Thoracic aorta (tissue), 2 donors: ENCODE measurements at regions not wholly inside any gene's neighbourhood (a gene's known extent, or its start where the extent isn't known, plus 50 kb on each side); places are given as distances from the start of the nearest gene placed in this dataset.

ENCODE experiments used
- ATAC-seq: fragments of 150-250 bp; one replicate; pipeline ENCODE4 v1.8.0; 2017; ENCODE audit warnings: low read depth; ENCODE audit not compliant: insufficient number of reproducible peaks, low FRiP score
- DNase-seq: peaks from one replicate; pipeline ENCODE4 v3.0.0-alpha.2; 2020; ENCODE audit warnings: low spot score
- H3K27ac ChIP-seq, 2 donors: fragments of 200-600 bp; sonication (generic); 1 replicate in 1 of 2; 2 replicates in 1 of 2; pipeline ENCODE4 v1.5.1; 2016; ENCODE audit warnings: mild to moderate bottlenecking in 2 of 2, moderate library complexity in 2 of 2
- H3K27me3 ChIP-seq: fragments of 200-600 bp; sonication (generic); replicated peaks from 2 replicates; pipeline ENCODE4 v1.6.0; 2016; ENCODE audit warnings: mild to moderate bottlenecking; ENCODE audit not compliant: insufficient read depth
- H3K36me3 ChIP-seq: fragments of 200-600 bp; sonication (generic); one replicate; pipeline ENCODE4 v1.5.1; 2016
- H3K4me1 ChIP-seq, 2 donors: fragments of 200-600 bp; sonication (generic); 1 replicate in 1 of 2; 2 replicates in 1 of 2; pipeline versions ENCODE4 v1.5.1 to v1.6.0; 2016; ENCODE audit warnings: low read depth in 2 of 2, mild to moderate bottlenecking in 1 of 2; ENCODE audit not compliant: control insufficient read depth in 1 of 2
- H3K4me3 ChIP-seq: fragments of 200-600 bp; sonication (generic); 2 replicates; pipeline ENCODE4 v1.5.1; 2016; ENCODE audit warnings: mild to moderate bottlenecking
- H3K9me3 ChIP-seq: fragments of 200-600 bp; sonication (generic); 2 replicates; pipeline ENCODE4 v1.5.1; 2016
- TF ChIP-seq, protein P1 (sequence below): fragments of 200-600 bp; sonication (generic); IDR thresholded peaks from one replicate; pipeline ENCODE4 v1.5.1; 2019; ENCODE audit warnings: antibody characterized with exemption

DNA sequence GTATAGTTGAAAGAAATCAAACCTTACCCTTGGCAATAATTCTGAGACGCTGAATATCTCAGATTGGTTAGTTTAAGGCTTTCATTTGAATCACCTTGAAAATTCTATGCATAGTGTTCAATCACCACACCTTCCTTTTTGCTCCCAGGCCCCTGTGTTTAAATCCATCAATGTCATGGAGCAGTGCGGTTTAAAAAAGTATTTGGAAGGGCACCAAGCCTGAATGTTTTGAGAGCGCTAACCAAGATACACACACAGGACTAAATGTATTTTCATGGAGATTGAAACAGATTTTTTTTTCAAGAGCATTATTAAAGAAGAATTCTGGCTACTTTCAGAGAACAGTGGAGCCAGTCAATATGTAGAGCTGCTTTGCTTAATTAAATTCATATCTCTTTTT lies 195.7 kb downstream of the CENPW start:
- H3K27me3 ChIP-seq: no peaks in the 10 kb centered on the region
- no peak overlapping the region for H3K4me3 ChIP-seq
- no peaks in the 10 kb centered on the region for H3K9me3 ChIP-seq
- no peak for DNase-seq
- peaks cover 0 to 7% of the 10 kb centered on the region in 2 donors for H3K4me1 ChIP-seq
- no peak overlapping the region for H3K27ac ChIP-seq
- ATAC-seq: no peak
- TF ChIP-seq, protein P1, sequence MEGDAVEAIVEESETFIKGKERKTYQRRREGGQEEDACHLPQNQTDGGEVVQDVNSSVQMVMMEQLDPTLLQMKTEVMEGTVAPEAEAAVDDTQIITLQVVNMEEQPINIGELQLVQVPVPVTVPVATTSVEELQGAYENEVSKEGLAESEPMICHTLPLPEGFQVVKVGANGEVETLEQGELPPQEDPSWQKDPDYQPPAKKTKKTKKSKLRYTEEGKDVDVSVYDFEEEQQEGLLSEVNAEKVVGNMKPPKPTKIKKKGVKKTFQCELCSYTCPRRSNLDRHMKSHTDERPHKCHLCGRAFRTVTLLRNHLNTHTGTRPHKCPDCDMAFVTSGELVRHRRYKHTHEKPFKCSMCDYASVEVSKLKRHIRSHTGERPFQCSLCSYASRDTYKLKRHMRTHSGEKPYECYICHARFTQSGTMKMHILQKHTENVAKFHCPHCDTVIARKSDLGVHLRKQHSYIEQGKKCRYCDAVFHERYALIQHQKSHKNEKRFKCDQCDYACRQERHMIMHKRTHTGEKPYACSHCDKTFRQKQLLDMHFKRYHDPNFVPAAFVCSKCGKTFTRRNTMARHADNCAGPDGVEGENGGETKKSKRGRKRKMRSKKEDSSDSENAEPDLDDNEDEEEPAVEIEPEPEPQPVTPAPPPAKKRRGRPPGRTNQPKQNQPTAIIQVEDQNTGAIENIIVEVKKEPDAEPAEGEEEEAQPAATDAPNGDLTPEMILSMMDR: no peak
- H3K36me3 ChIP-seq: no peaks in the 10 kb centered on the region

DNA sequence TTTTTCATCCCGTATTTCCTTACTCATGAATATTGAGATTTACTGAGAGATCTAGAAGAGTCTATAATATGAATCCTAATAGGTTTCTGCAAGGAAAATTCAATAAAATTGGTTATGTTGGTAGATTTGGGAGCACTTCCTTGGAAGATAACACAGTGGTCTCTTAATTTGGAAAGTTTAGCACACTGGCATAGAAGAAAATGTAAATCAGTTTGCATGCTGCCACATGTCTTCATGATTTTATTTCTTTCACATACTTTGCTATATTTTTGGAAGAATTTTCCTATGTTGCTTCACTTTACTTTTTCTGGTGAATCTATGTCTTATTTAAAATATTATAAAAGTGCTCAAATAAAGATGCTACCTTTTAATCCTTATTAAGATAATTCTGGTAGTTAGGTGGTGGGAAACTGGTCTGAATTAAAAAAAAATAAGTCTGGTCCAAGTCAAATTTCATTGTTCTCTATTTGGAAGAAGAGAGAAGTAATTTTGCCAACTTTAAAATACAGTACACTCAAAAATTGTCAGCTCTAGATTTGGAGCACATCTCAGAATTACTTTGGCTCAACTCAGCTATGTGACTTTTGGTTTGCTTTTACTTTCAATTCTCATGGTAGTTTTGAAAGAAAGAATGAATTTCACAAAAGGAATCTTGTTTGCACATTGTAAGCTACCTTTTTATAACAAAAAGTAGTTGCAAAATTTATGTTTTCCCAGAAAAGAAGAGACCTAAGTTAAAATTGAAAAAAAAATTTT lies 197.3 kb downstream of the CENPW start:
- H3K27me3 ChIP-seq: no peaks in the 10 kb centered on the region
- H3K36me3 ChIP-seq: no peaks in the 10 kb centered on the region
- DNase-seq: no peak
- no peak overlapping the region for H3K27ac ChIP-seq
- H3K4me1 ChIP-seq: peaks cover 0 to 7% of the 10 kb centered on the region in 2 donors
- H3K4me3 ChIP-seq: no peak overlapping the region
- no peaks in the 10 kb centered on the region for H3K9me3 ChIP-seq
- no peak for ATAC-seq
- TF ChIP-seq, protein P1: no peak

DNA sequence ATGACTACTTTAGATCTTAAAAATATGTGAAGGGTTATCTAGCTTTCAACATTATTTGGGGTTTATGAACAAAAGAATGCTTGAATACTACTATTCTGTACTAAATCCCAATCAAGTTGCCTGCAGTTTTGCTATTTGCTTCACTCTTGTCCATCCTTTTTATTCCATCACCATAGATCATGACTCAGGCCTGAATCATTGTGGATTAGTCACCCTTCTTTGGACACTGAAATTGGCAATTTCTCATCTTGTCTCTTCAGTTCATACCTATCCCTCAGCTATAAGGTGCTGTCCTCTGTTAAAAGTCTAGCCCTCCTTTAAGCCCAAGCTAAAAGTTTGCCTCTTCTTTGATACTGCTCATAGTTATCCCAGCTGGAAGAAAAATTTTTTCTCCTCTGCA lies 199.1 kb downstream of the CENPW start:
- H3K36me3 ChIP-seq: no peaks in the 10 kb centered on the region
- H3K27ac ChIP-seq: no peak overlapping the region
- H3K9me3 ChIP-seq: no peaks in the 10 kb centered on the region
- no peak overlapping the region for H3K4me3 ChIP-seq
- H3K4me1 ChIP-seq: peaks cover 0 to 7% of the 10 kb centered on the region in 2 donors
- no peak for DNase-seq
- no peaks in the 10 kb centered on the region for H3K27me3 ChIP-seq
- no peak for ATAC-seq
- TF ChIP-seq, protein P1: no peak

DNA sequence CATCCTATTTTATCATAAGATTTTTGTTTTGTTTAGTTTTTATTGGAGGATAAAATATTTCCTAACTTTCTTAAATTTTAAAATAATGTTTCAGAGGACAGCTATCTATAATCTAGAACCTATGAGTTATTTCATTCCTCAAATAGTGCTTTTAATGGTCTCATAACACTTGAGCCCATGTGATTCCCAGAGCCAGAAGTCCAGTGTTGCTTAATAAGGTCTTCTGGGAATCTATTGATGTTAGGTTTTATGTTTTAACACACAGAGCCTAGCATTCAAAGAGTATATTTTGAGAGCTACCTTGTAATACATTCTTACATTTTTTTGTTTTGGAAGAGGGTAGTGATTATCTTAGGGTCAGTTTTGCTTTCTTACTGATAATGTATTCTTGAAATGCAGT lies 200.2 kb downstream of the CENPW start:
- Histone ChIP-seq H3K4me3 (no peak overlapping the region), H3K27ac (no peak overlapping the region), H3K27me3 (no peaks in the 10 kb centered on the region), H3K4me1 (peaks cover 0 to 7% of the 10 kb centered on the region in 2 donors), H3K36me3 (no peaks in the 10 kb centered on the region), H3K9me3 (no peaks in the 10 kb centered on the region)
- TF ChIP-seq, protein P1: no peak
- DNase-seq (no peak), ATAC-seq (no peak)

DNA sequence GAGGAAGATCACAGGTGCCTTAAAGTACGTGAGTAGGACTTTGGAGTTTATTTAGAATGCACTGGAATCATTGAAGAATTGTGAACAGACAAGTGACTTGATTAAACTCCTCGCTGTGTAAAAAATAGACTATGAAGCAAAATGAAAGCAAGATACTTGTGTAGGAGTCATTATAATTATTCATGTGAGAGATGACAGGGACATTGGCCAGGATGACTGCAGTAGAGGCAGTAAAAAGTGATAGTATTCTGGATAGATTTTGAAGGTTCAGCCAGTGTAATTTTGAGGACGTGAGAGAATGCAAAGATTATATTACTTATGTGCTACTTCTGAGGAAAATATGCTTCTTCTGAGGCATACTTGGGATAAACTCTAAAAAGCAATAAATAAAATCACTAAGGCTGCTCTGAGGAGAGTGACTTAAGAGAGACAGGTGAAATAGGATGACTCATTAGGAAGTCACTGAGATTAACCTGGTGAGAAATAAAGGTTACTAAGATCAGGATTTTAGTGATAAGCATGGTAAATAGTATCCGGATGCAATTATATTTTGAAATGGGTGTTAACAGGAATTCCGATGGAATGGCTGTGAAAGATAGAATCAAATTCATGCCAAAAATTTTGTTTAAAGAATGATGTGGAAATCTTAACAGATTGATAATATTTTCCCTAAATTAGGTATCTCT lies 202.0 kb downstream of the CENPW start:
- no peaks in the 10 kb centered on the region for H3K36me3 ChIP-seq
- no peak overlapping the region for H3K27ac ChIP-seq
- no peak overlapping the region for H3K4me3 ChIP-seq
- TF ChIP-seq, protein P1: no peak
- H3K4me1 ChIP-seq: no peaks in the 10 kb centered on the region
- no peaks in the 10 kb centered on the region for H3K27me3 ChIP-seq
- no peak for ATAC-seq
- H3K9me3 ChIP-seq: no peaks in the 10 kb centered on the region
- no peak for DNase-seq
